Epithelial cell of proximal tubule (primary cell): ENCODE measurements at regions not wholly inside any gene's neighbourhood (a gene's known extent, or its start where the extent isn't known, plus 50 kb on each side); places are given as distances from the start of the nearest gene placed in this dataset.

Source experiments
- DNase-seq: peaks from one replicate; pipeline ENCODE4 v3.0.0-alpha.2; 2011; ENCODE audit warnings: low read depth
- H3K4me3 ChIP-seq: 2 replicates; pipeline ENCODE4 v1.5.1; 2011; ENCODE audit warnings: low read depth, mild to moderate bottlenecking, low read length
- CTCF ChIP-seq: conservative IDR thresholded peaks from 2 replicates; pipeline ENCODE4 v1.5.1; 2012; ENCODE audit warnings: low read depth, mild to moderate bottlenecking, low read length

- no peak for TF ChIP-seq CTCF
- no peak for DNase-seq
- no peak overlapping the region for H3K4me3 ChIP-seq
These were observed 282.9 kb downstream of the DUSP6 start for GRCh38 chr12:89069431-89069830.

GRCh38 chr12:89067421-89068187, 284.7 kb downstream of the DUSP6 start:
- no peak for TF ChIP-seq CTCF
- DNase-seq = peak; percentile 88
- no peak overlapping the region for H3K4me3 ChIP-seq

- no peak overlapping the region for H3K4me3 ChIP-seq
- TF ChIP-seq CTCF = no peak
- peak; percentile 85 for DNase-seq
These were observed 287.5 kb downstream of the DUSP6 start for GRCh38 chr12:89064780-89065179.

- no peak for TF ChIP-seq CTCF
- H3K4me3 ChIP-seq = no peak overlapping the region
- no peak for DNase-seq
These were observed 288.1 kb downstream of the DUSP6 start for GRCh38 chr12:89064151-89064550.

- no peak overlapping the region for H3K4me3 ChIP-seq
- TF ChIP-seq CTCF = no peak
- DNase-seq = no peak
These were observed 289.3 kb downstream of the DUSP6 start for GRCh38 chr12:89062996-89063395.

- H3K4me3 ChIP-seq = no peak overlapping the region
- TF ChIP-seq CTCF = no peak
- DNase-seq = no peak
These were observed 292.4 kb downstream of the DUSP6 start for GRCh38 chr12:89059721-89060541.

GRCh38 chr12:89059056-89059455, 293.2 kb downstream of the DUSP6 start:
- no peak for DNase-seq
- no peak overlapping the region for H3K4me3 ChIP-seq
- no peak for TF ChIP-seq CTCF
